Tibial nerve (tissue), 4 donors: ENCODE measurements at regions not wholly inside any gene's neighbourhood (a gene's known extent, or its start where the extent isn't known, plus 50 kb on each side); places are given as distances from the start of the nearest gene placed in this dataset.

Source experiments
- DNase-seq, 2 donors: peaks; one replicate each; pipeline ENCODE4 v3.0.0-alpha.2; 2019; ENCODE audit warnings: low spot score in 2 of 2
- H3K27ac ChIP-seq, 4 donors: fragments of 200-600 bp; sonication (generic) in 3 of 4; one replicate each; pipeline ENCODE4 v1.5.1; 2017 to 2019; ENCODE audit warnings: mild to moderate bottlenecking in 1 of 4
- H3K27me3 ChIP-seq, 2 donors: fragments of 200-600 bp; sonication (generic) in 1 of 2; one replicate each; pipeline versions ENCODE4 v1.5.1 to v1.6.0; 2017 to 2019
- H3K36me3 ChIP-seq, 3 donors: fragments of 200-600 bp; sonication (generic); one replicate each; pipeline ENCODE4 v1.5.1; 2018 to 2019
- H3K4me1 ChIP-seq, 4 donors: fragments of 200-600 bp; sonication (generic) in 3 of 4; one replicate each; pipeline ENCODE4 v1.5.1; 2017 to 2019
- H3K4me3 ChIP-seq, 4 donors: fragments of 200-600 bp; sonication (generic) in 3 of 4; one replicate each; pipeline ENCODE4 v1.5.1; 2017 to 2019; ENCODE audit warnings: mild to moderate bottlenecking in 1 of 4, moderate library complexity in 1 of 4
- H3K9me3 ChIP-seq, 4 donors: fragments of 200-600 bp; sonication (generic) in 3 of 4; one replicate each; pipeline ENCODE4 v1.5.1; 2017 to 2019
- CTCF ChIP-seq, 5 experiments: fragments of 200-600 bp in 3 of 5; fragments of 450-650 bp in 2 of 5; sonication (generic) in 3 of 5; IDR thresholded peaks; one replicate each; pipeline ENCODE4 v1.5.1; 2016 to 2019; ENCODE audit warnings: antibody characterized with exemption in 5 of 5, mild to moderate bottlenecking in 3 of 5, moderate library complexity in 2 of 5
- EP300 ChIP-seq, 2 donors: sonication (generic); formaldehyde crosslinking; IDR thresholded peaks; one replicate each; pipeline ENCODE4 v1.6.1; 2017; ENCODE audit warnings: antibody characterized with exemption in 2 of 2, mild to moderate bottlenecking in 1 of 2
- POLR2A ChIP-seq, 2 donors: fragments of 450-650 bp; IDR thresholded peaks; one replicate each; pipeline ENCODE4 v1.6.1; 2017; ENCODE audit warnings: antibody characterized with exemption in 2 of 2, mild to moderate bottlenecking in 2 of 2, moderate library complexity in 2 of 2
- WGBS, 2 donors: methylation state at CpG; one replicate each; pipeline ENCODE4 v1.1.5; 2018; 5-methylcytosine and 5-hydroxymethylcytosine counted together

DNA sequence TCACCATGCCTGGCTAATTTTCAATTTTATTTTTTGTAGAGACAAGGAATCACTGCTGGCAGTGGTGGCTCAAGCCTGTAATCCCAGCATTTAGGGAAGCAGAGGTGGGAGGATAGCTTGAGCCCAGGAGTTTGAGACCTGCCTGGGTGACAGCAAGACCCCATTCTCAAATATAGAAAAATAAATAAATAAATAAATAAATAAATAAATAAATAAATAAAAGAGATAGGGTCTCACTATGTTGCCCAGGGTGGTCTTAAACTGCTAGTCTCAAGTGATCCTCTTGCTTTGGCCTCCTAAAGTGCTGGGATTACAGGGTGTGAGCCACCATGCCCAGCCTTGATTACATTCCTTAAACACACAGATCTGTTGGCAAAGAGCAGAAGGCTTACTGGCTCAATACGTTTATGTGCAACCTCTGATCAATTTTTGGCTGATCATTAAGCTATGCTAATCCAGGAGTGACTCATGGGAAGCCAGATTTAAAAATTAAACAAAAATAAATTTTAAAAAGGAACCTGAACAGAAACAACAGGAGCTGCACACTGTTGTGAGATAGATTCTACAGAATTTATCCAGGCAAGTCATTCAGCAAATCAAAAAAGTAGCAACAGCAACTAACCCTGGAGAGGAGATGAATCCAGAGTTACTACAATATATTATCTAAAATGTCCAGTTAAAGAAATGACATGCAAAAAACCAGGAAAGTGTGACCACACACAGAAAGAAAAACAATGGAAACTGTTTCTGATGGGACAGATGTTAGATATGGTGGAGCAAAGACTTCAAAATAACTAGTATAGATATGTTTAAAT is 79.4 kb downstream of the RPE65 start:
- WGBS, 2 donors = 65 to 66% methylated on average over 1 of the region's 1 CpG
- no peaks in the 10 kb centered on the region for H3K9me3 ChIP-seq
- H3K4me3 ChIP-seq = no peak overlapping the region
- peaks cover 0 to under 1% (median 0%) of the 10 kb centered on the region in 4 donors for H3K4me1 ChIP-seq
- no peak overlapping the region for H3K27ac ChIP-seq
- TF ChIP-seq EP300 (IDR thresholded peaks at IDR 0.05) (no peak), POLR2A (IDR thresholded peaks at IDR 0.05) (no peak), CTCF (IDR thresholded peaks at IDR 0.05) (no peak)
- no peaks in the 10 kb centered on the region for H3K36me3 ChIP-seq
- no peaks in the 10 kb centered on the region for H3K27me3 ChIP-seq
- no peak for DNase-seq

DNA sequence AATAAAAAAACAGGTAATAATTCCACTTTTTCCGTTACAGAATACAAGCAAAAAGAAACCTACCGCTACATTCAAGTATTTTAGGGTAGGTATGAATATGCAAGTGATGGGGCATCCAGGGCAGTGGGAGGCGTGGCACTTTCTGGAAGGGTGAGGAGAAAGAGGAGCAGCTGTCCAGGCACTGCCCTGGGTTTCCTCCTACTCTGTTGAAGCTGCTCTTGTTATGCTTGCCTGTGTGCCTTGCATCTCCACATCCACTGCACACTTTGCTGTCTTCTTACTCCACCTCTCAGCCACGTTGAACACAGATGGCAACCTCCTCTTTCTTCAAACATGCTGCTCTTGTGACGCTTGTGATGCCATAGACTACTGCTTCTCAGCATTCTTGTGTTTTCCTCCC is 83.2 kb downstream of the RPE65 start:
- no peak overlapping the region for H3K4me3 ChIP-seq
- H3K27me3 ChIP-seq = no peaks in the 10 kb centered on the region
- DNase-seq = no peak
- no peaks in the 10 kb centered on the region for H3K36me3 ChIP-seq
- H3K9me3 ChIP-seq = no peaks in the 10 kb centered on the region
- 92 to 94% methylated on average over 5 of the region's 5 CpGs for WGBS, 2 donors
- TF ChIP-seq CTCF (IDR thresholded peaks at IDR 0.05) = no peak
- no peak for TF ChIP-seq EP300 (IDR thresholded peaks at IDR 0.05)
- TF ChIP-seq POLR2A (IDR thresholded peaks at IDR 0.05) = no peak
- H3K27ac ChIP-seq = no peak overlapping the region
- H3K4me1 ChIP-seq = no peaks in the 10 kb centered on the region

DNA sequence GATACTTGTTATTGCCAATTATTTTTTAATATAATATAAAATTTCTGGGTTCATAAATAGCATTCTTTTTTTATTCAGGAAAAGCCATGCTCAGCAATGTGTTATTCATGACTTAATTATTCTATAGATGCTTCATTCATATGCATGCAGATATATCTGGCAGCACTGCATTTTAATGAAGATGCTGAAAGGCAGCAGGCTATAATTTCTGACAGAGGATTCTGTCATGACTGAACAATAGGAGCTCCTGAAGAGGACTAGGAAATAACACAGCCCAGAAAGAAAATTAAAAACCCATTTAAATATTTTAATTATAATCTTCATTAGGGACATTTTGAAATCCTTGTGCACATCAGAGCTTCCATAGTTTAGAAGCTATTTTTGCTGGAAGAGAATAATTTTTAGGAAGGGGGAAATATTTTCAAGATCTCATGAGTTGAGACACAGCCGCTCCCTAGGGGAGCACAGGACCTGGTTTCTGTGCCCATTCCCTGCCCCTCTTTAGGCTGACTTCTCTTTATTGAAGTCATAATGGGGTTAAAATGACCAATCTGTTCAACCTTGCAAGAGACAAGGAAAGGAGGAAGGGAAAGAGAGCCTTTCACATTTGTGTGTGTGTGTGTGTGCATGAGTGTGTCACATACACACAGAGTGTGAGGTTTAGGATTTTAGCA is 83.9 kb downstream of the RPE65 start:
- WGBS, 2 donors = 92 to 94% methylated on average over 1 of the region's 1 CpG
- H3K4me3 ChIP-seq = no peak overlapping the region
- H3K27me3 ChIP-seq = no peaks in the 10 kb centered on the region
- TF ChIP-seq EP300 (IDR thresholded peaks at IDR 0.05) (no peak), CTCF (IDR thresholded peaks at IDR 0.05) (no peak)
- DNase-seq = no peak
- no peaks in the 10 kb centered on the region for H3K36me3 ChIP-seq
- no peak overlapping the region for H3K27ac ChIP-seq
- no peaks in the 10 kb centered on the region for H3K4me1 ChIP-seq
- H3K9me3 ChIP-seq = no peaks in the 10 kb centered on the region

DNA sequence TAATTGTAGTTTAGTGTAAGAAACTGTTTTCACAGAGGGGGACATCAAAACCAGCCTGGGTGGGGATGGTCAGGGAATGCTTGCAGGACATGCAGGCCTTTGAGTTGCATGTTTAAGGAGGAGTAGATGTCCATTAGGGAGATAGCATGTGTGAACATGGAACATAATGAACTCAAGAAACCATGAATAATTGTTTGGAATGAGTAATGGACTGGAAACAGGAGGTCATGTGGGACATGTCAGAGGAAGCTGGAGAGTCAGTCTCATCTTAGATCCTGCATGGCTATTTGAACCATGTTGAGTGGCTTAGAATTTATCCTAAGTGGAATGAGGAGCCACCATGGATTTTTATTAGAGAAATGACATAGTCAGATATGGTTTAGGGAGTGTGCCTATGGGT is 86.4 kb downstream of the RPE65 start:
- no peaks in the 10 kb centered on the region for H3K9me3 ChIP-seq
- TF ChIP-seq POLR2A (IDR thresholded peaks at IDR 0.05) = no peak
- TF ChIP-seq EP300 (IDR thresholded peaks at IDR 0.05) = no peak
- TF ChIP-seq CTCF (IDR thresholded peaks at IDR 0.05) = no peak
- no peaks in the 10 kb centered on the region for H3K36me3 ChIP-seq
- H3K27me3 ChIP-seq = no peaks in the 10 kb centered on the region
- no peak overlapping the region for H3K27ac ChIP-seq
- peaks cover 0 to 8% (median 0%) of the 10 kb centered on the region in 4 donors for H3K4me1 ChIP-seq
- no peak for DNase-seq
- H3K4me3 ChIP-seq = no peak overlapping the region

GRCh38 chr1:68361346-68361910 is 88.3 kb downstream of the RPE65 start:
- H3K27ac ChIP-seq = no peak overlapping the region
- H3K4me3 ChIP-seq = no peak overlapping the region
- H3K27me3 ChIP-seq = no peaks in the 10 kb centered on the region
- DNase-seq = no peak
- WGBS, 2 donors = 69 to 70% methylated on average over 3 of the region's 3 CpGs
- H3K9me3 ChIP-seq = no peaks in the 10 kb centered on the region
- H3K36me3 ChIP-seq = no peaks in the 10 kb centered on the region
- H3K4me1 ChIP-seq = peaks cover 0 to 9% (median 0%) of the 10 kb centered on the region in 4 donors
- no peak for TF ChIP-seq POLR2A (IDR thresholded peaks at IDR 0.05)
- TF ChIP-seq EP300 (IDR thresholded peaks at IDR 0.05) = peak in 1 of 2 donors; percentile 22
